ENCODE measurements at regions not wholly inside any gene's neighbourhood (a gene's known extent, or its start where the extent isn't known, plus 50 kb on each side); places are given as distances from the start of the nearest gene placed in this dataset.

GRCh38 chr6:65927141-65927540, 220.1 kb upstream of the EYS start:
- no peak for TF ChIP-seq CTCF (IDR thresholded peaks at IDR 0.05)
- no peak for DNase-seq (ENCODE audit: low spot score)
- ATAC-seq (ENCODE audit: low FRiP score) = no peak

- no peak for ATAC-seq (ENCODE audit: low FRiP score)
- TF ChIP-seq CTCF (IDR thresholded peaks at IDR 0.05) = no peak
- no peak for DNase-seq (ENCODE audit: low spot score)
Measured at GRCh38 chr6:65924411-65924810, 217.4 kb upstream of the EYS start.

GRCh38 chr6:65922049-65922448, 215.0 kb upstream of the EYS start:
- TF ChIP-seq CTCF (IDR thresholded peaks at IDR 0.05) = no peak
- ATAC-seq (ENCODE audit: low FRiP score) (no peak), DNase-seq (ENCODE audit: low spot score) (no peak)

- ATAC-seq (ENCODE audit: low FRiP score) = no peak
- DNase-seq (ENCODE audit: low spot score) = no peak
- no peak for TF ChIP-seq CTCF (IDR thresholded peaks at IDR 0.05)
Measured at GRCh38 chr6:65908065-65908464, 201.0 kb upstream of the EYS start.

GRCh38 chr6:65903992-65904391, 197.0 kb upstream of the EYS start:
- ATAC-seq (ENCODE audit: low FRiP score) = no peak
- no peak for DNase-seq (ENCODE audit: low spot score)
- no peak for TF ChIP-seq CTCF (IDR thresholded peaks at IDR 0.05)

GRCh38 chr6:65900928-65901327, 193.9 kb upstream of the EYS start:
- no peak for DNase-seq (ENCODE audit: low spot score)
- no peak for TF ChIP-seq CTCF (IDR thresholded peaks at IDR 0.05)
- ATAC-seq (ENCODE audit: low FRiP score) = no peak

GRCh38 chr6:65896140-65896539, 189.1 kb upstream of the EYS start:
- ATAC-seq (ENCODE audit: low FRiP score) = no peak
- DNase-seq (ENCODE audit: low spot score) = no peak
- TF ChIP-seq CTCF (IDR thresholded peaks at IDR 0.05) = no peak
